Limb (tissue), 2 donors: ENCODE measurements at regions not wholly inside any gene's neighbourhood (a gene's known extent, or its start where the extent isn't known, plus 50 kb on each side); places are given as distances from the start of the nearest gene placed in this dataset.

Experiments used
- DNase-seq, 2 donors: peaks; one replicate each; pipeline ENCODE4 v3.0.0-alpha.2; 2016; ENCODE audit errors: extremely low spot score in 2 of 2

GRCh38 chr16:9297437-9298113 lies 206.1 kb downstream of the HAPSTR1 start:
- peak in 1 of 2 donors; percentile 54 for DNase-seq

- no peak for DNase-seq
Observed at GRCh38 chr16:9300252-9300651, 208.8 kb downstream of the HAPSTR1 start.

GRCh38 chr16:9302072-9302471 lies 210.6 kb downstream of the HAPSTR1 start:
- no peak for DNase-seq

- DNase-seq: no peak
Observed at GRCh38 chr16:9306753-9307152, 215.3 kb downstream of the HAPSTR1 start.

- no peak for DNase-seq
Observed at GRCh38 chr16:9307446-9307845, 216.0 kb downstream of the HAPSTR1 start.

GRCh38 chr16:9308356-9308801 lies 216.9 kb downstream of the HAPSTR1 start:
- no peak for DNase-seq

- no peak for DNase-seq
Observed at GRCh38 chr16:9308850-9309249, 217.4 kb downstream of the HAPSTR1 start.

- DNase-seq: no peak
Observed at GRCh38 chr16:9309844-9310243, 218.4 kb downstream of the HAPSTR1 start.

- peak; percentile 10 to 34 for DNase-seq
Observed at GRCh38 chr16:9311303-9311954, 220.0 kb downstream of the HAPSTR1 start.

GRCh38 chr16:9316008-9316407 lies 224.6 kb downstream of the HAPSTR1 start:
- no peak for DNase-seq

- DNase-seq: no peak
Observed at GRCh38 chr16:9316615-9317014, 225.2 kb downstream of the HAPSTR1 start.

GRCh38 chr16:9318764-9319163 lies 227.3 kb downstream of the HAPSTR1 start:
- no peak for DNase-seq

GRCh38 chr16:9322769-9323168 lies 231.3 kb downstream of the HAPSTR1 start:
- no peak for DNase-seq

GRCh38 chr16:9323170-9323569 lies 231.7 kb downstream of the HAPSTR1 start:
- no peak for DNase-seq

GRCh38 chr16:9327253-9327652 lies 235.8 kb downstream of the HAPSTR1 start:
- DNase-seq: no peak

- DNase-seq: no peak
Observed at GRCh38 chr16:9328411-9328810, 237.0 kb downstream of the HAPSTR1 start.

- DNase-seq: no peak
Observed at GRCh38 chr16:9330095-9330494, 238.7 kb downstream of the HAPSTR1 start.

GRCh38 chr16:9331503-9331902 lies 240.1 kb downstream of the HAPSTR1 start:
- DNase-seq: no peak

- no peak for DNase-seq
Observed at GRCh38 chr16:9332574-9333148, 241.2 kb downstream of the HAPSTR1 start.

GRCh38 chr16:9333469-9333868 lies 242.0 kb downstream of the HAPSTR1 start:
- DNase-seq: no peak

- DNase-seq: no peak
Observed at GRCh38 chr16:9334103-9334502, 242.7 kb downstream of the HAPSTR1 start.

- DNase-seq: no peak
Observed at GRCh38 chr16:9337308-9338032, 246.0 kb downstream of the HAPSTR1 start.
